Vagina (tissue), 2 donors: ENCODE measurements at regions not wholly inside any gene's neighbourhood (a gene's known extent, or its start where the extent isn't known, plus 50 kb on each side); places are given as distances from the start of the nearest gene placed in this dataset.

Experiments
- CTCF ChIP-seq, 3 experiments: fragments of 450-650 bp in 2 of 3; fragments of 200-600 bp in 1 of 3; sonication (generic) in 1 of 3; IDR thresholded peaks; one replicate each; pipeline ENCODE4 v1.5.1; 2017 to 2019; ENCODE audit warnings: antibody characterized with exemption in 3 of 3, mild to moderate bottlenecking in 2 of 3, moderate library complexity in 2 of 3
- POLR2AphosphoS5 ChIP-seq, 2 donors: sonication (generic); formaldehyde crosslinking; IDR thresholded peaks; one replicate each; pipeline ENCODE4 v1.9.0; 2017; ENCODE audit warnings: antibody characterized with exemption in 2 of 2, mild to moderate bottlenecking in 2 of 2, low read depth in 1 of 2; ENCODE audit not compliant: insufficient read depth in 1 of 2

- TF ChIP-seq POLR2AphosphoS5 (IDR thresholded peaks at IDR 0.05; ENCODE audit: insufficient read depth in 1 of 2, low read depth in 1 of 2) (peak in 1 of 2 donors; percentile 30), CTCF (IDR thresholded peaks at IDR 0.05) (no peak)
Observed at GRCh38 chr16:79278506-79278905, 322.0 kb downstream of the MAF start.
